Esophagus muscularis mucosa (tissue), 4 donors: ENCODE measurements at regions not wholly inside any gene's neighbourhood (a gene's known extent, or its start where the extent isn't known, plus 50 kb on each side); places are given as distances from the start of the nearest gene placed in this dataset.
"Not testable (repeated sequence)": the region's sequence is repeated elsewhere in the genome, so short reads cannot be mapped to it uniquely, and the experiment has no call there.

ENCODE experiments used
- DNase-seq: peaks from one replicate; pipeline ENCODE4 v3.0.0-alpha.2; 2017; ENCODE audit errors: extremely low spot score
- H3K27ac ChIP-seq, 4 donors: fragments of 200-600 bp; sonication (generic); replicated peaks in 1 of 4; 1 replicate in 3 of 4; 2 replicates in 1 of 4; pipeline ENCODE4 v1.5.1; 2016 to 2019; ENCODE audit warnings: mild to moderate bottlenecking in 1 of 4
- H3K27me3 ChIP-seq, 4 donors: fragments of 200-600 bp; sonication (generic); one replicate each; pipeline versions ENCODE4 v1.5.1 to v1.6.0; 2016 to 2019
- H3K36me3 ChIP-seq, 4 donors: fragments of 200-600 bp; sonication (generic); one replicate each; pipeline ENCODE4 v1.5.1; 2016 to 2019
- H3K4me1 ChIP-seq, 4 donors: fragments of 200-600 bp; sonication (generic); one replicate each; pipeline ENCODE4 v1.5.1; 2016 to 2019
- H3K4me3 ChIP-seq, 4 donors: fragments of 200-600 bp; sonication (generic); 1 replicate in 2 of 4; 2 replicates in 2 of 4; pipeline ENCODE4 v1.5.1; 2016 to 2019; ENCODE audit warnings: mild to moderate bottlenecking in 4 of 4, moderate library complexity in 1 of 4
- H3K9me3 ChIP-seq, 4 donors: fragments of 200-600 bp; sonication (generic); 1 replicate in 3 of 4; 2 replicates in 1 of 4; pipeline ENCODE4 v1.5.1; 2016 to 2019
- EP300 ChIP-seq: sonication (generic); formaldehyde crosslinking; IDR thresholded peaks from one replicate; pipeline ENCODE4 v1.6.1; 2017; ENCODE audit warnings: antibody characterized with exemption
- POLR2A ChIP-seq: fragments of 450-650 bp; IDR thresholded peaks from one replicate; pipeline ENCODE4 v1.6.1; 2017; ENCODE audit warnings: antibody characterized with exemption, moderate library complexity, mild to moderate bottlenecking, low read depth
- POLR2AphosphoS5 ChIP-seq, 2 donors: sonication (generic); formaldehyde crosslinking; IDR thresholded peaks; one replicate each; pipeline ENCODE4 v1.6.1; 2017; ENCODE audit warnings: antibody characterized with exemption in 2 of 2
- WGBS: methylation state at CpG from one replicate; pipeline ENCODE4 v1.1.5; 2018; 5-methylcytosine and 5-hydroxymethylcytosine counted together
- intact Hi-C: fragments of 100-400 bp; cut with DNase I; formaldehyde crosslinking; loops from one replicate; pipeline ENCODE4 v1.15.1; 2023
- TF ChIP-seq, protein P1 (sequence below), 3 experiments: fragments of 200-600 bp in 2 of 3; fragments of 450-650 bp in 1 of 3; sonication (generic) in 2 of 3; IDR thresholded peaks; one replicate each; pipeline ENCODE4 v1.5.1; 2017 to 2019; ENCODE audit warnings: antibody characterized with exemption in 3 of 3, mild to moderate bottlenecking in 2 of 3, moderate library complexity in 1 of 3

- peaks cover 0 to 3% (median 0%) of the 10 kb centered on the region in 4 donors for H3K9me3 ChIP-seq
- H3K36me3 ChIP-seq, result no peaks in the 10 kb centered on the region
- DNase-seq, result no peak
- no peaks in the 10 kb centered on the region for H3K27me3 ChIP-seq
- 64% methylated on average over 3 of the region's 3 CpGs for WGBS
- no peak overlapping the region for H3K27ac ChIP-seq
- TF ChIP-seq POLR2AphosphoS5 (IDR thresholded peaks at IDR 0.05) (no peak), EP300 (no peak), POLR2A (no peak)
- TF ChIP-seq, protein P1, sequence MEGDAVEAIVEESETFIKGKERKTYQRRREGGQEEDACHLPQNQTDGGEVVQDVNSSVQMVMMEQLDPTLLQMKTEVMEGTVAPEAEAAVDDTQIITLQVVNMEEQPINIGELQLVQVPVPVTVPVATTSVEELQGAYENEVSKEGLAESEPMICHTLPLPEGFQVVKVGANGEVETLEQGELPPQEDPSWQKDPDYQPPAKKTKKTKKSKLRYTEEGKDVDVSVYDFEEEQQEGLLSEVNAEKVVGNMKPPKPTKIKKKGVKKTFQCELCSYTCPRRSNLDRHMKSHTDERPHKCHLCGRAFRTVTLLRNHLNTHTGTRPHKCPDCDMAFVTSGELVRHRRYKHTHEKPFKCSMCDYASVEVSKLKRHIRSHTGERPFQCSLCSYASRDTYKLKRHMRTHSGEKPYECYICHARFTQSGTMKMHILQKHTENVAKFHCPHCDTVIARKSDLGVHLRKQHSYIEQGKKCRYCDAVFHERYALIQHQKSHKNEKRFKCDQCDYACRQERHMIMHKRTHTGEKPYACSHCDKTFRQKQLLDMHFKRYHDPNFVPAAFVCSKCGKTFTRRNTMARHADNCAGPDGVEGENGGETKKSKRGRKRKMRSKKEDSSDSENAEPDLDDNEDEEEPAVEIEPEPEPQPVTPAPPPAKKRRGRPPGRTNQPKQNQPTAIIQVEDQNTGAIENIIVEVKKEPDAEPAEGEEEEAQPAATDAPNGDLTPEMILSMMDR (IDR thresholded peaks at IDR 0.05), result no peak
- intact Hi-C loops, result no loop called here
- no peak overlapping the region for H3K4me3 ChIP-seq
- no peaks in the 10 kb centered on the region for H3K4me1 ChIP-seq
Observed at GRCh38 chr7:104275900-104276299, 52.5 kb upstream of the LHFPL3 start.

- 96% methylated on average over 11 of the region's 11 CpGs for WGBS
- H3K27ac ChIP-seq, H3K9me3 ChIP-seq, H3K4me3 ChIP-seq, intact Hi-C loops, H3K36me3 ChIP-seq, DNase-seq, H3K4me1 ChIP-seq, H3K27me3 ChIP-seq: not testable (repeated sequence)
Observed at GRCh38 chr7:104276730-104277129, 51.7 kb upstream of the LHFPL3 start.
